GM12892 (cell line): ENCODE measurements at regions not wholly inside any gene's neighbourhood (a gene's known extent, or its start where the extent isn't known, plus 50 kb on each side); places are given as distances from the start of the nearest gene placed in this dataset.

ENCODE experiments used
- POLR2A ChIP-seq: IDR thresholded peaks from 2 replicates; pipeline ENCODE4 v1.6.1; 2011; ENCODE audit warnings: low read depth, low read length, control low read depth
- POLR2AphosphoS5 ChIP-seq: IDR thresholded peaks from 2 replicates; pipeline ENCODE4 v1.6.1; 2011; ENCODE audit warnings: low read depth, low read length, control low read depth

GRCh38 chr2:38173683-38174082, 97.7 kb upstream of the CYP1B1 start:
- no peak for TF ChIP-seq POLR2AphosphoS5
- TF ChIP-seq POLR2A, result no peak
